ENCODE measurements at regions not wholly inside any gene's neighbourhood (a gene's known extent, or its start where the extent isn't known, plus 50 kb on each side); places are given as distances from the start of the nearest gene placed in this dataset.

GRCh38 chr4:78722320-78722719 is 53.8 kb upstream of the BMP2K start:
- TF ChIP-seq CTCF (IDR thresholded peaks at IDR 0.05; ENCODE audit: low read length): no peak
- TF ChIP-seq EZH2 (IDR thresholded peaks at IDR 0.05; ENCODE audit: borderline replicate concordance, low read length): no peak
